ENCODE measurements at regions not wholly inside any gene's neighbourhood (a gene's known extent, or its start where the extent isn't known, plus 50 kb on each side); places are given as distances from the start of the nearest gene placed in this dataset.

GRCh38 chr14:27546111-27546510 is 948.3 kb upstream of the NOVA1 start:
- TF ChIP-seq CTCF (IDR thresholded peaks at IDR 0.05; ENCODE audit: borderline replicate concordance, extremely low read depth, low read length, poor library complexity, severe bottlenecking): no peak
- no peak for TF ChIP-seq EZH2 (IDR thresholded peaks at IDR 0.05; ENCODE audit: borderline replicate concordance, low read depth, low read length, severe bottlenecking)
